ENCODE measurements at regions not wholly inside any gene's neighbourhood (a gene's known extent, or its start where the extent isn't known, plus 50 kb on each side); places are given as distances from the start of the nearest gene placed in this dataset.

DNA sequence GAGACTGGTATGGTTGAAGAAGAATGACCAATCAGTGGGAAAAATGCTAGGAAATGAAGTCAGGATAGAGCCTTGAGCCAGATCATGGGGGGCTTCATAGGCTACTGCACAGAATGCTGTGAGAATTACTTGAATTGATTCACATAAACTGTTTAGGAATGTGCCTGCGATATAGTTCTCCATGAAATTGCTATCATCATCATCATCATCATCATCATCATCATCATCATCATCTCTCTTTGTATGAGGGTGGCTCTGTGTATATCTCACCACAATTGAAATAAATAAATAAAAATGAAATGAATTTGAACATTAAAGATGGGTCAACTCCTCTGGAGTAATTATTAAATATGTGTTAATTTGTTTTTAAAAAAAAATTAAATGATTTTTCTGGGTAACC, 148.6 kb upstream of the LEF1 start:
- H3K4me1 ChIP-seq, result no peaks in the 10 kb centered on the region
- H3K36me3 ChIP-seq (ENCODE audit: low read depth, missing control alignments), result no peaks in the 10 kb centered on the region
- WGBS, 2 donors, result 81 to 88% methylated on average over 1 of the region's 1 CpG
- intact Hi-C loops (cut with DNase I; ENCODE audit: low total_unique reads), result no loop called here
- TF ChIP-seq, protein P1, sequence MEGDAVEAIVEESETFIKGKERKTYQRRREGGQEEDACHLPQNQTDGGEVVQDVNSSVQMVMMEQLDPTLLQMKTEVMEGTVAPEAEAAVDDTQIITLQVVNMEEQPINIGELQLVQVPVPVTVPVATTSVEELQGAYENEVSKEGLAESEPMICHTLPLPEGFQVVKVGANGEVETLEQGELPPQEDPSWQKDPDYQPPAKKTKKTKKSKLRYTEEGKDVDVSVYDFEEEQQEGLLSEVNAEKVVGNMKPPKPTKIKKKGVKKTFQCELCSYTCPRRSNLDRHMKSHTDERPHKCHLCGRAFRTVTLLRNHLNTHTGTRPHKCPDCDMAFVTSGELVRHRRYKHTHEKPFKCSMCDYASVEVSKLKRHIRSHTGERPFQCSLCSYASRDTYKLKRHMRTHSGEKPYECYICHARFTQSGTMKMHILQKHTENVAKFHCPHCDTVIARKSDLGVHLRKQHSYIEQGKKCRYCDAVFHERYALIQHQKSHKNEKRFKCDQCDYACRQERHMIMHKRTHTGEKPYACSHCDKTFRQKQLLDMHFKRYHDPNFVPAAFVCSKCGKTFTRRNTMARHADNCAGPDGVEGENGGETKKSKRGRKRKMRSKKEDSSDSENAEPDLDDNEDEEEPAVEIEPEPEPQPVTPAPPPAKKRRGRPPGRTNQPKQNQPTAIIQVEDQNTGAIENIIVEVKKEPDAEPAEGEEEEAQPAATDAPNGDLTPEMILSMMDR (IDR thresholded peaks at IDR 0.05), result no peak
- TF ChIP-seq POLR2A (IDR thresholded peaks at IDR 0.05), result no peak
- DNase-seq, result no peak
- H3K4me3 ChIP-seq, result no peak overlapping the region
- no peaks in the 10 kb centered on the region for H3K27me3 ChIP-seq
- H3K9me3 ChIP-seq, result no peaks in the 10 kb centered on the region
- no peak overlapping the region for H3K27ac ChIP-seq

DNA sequence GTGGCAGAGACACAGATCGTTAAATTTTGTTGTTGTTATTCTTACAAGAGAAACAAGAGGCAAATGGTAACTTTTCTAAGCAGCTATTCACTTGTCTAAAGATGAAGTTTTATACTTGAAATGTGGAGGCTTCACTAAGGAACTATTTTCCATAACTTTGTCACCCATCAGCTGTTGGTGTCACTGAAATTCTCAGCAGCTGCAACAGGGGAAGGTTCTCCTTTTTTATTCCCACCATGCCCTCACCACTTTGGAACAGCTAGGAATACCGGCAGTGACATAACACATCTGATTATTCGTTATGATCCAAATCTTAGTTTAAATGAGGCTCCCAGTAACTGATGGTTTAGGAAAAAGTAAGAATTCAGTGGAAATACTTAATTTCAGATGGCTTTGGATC, 147.0 kb upstream of the LEF1 start:
- no peak for DNase-seq
- Histone ChIP-seq H3K36me3 (ENCODE audit: low read depth, missing control alignments) (no peaks in the 10 kb centered on the region), H3K27ac (no peak overlapping the region), H3K27me3 (no peaks in the 10 kb centered on the region), H3K9me3 (no peaks in the 10 kb centered on the region), H3K4me1 (no peaks in the 10 kb centered on the region), H3K4me3 (no peak overlapping the region)
- intact Hi-C loops (cut with DNase I; ENCODE audit: low total_unique reads), result no loop called here
- TF ChIP-seq, protein P1 (IDR thresholded peaks at IDR 0.05), result no peak
- no peak for TF ChIP-seq POLR2A (IDR thresholded peaks at IDR 0.05)
- WGBS, 2 donors, result 75% methylated on average over 3 of the region's 3 CpGs

DNA sequence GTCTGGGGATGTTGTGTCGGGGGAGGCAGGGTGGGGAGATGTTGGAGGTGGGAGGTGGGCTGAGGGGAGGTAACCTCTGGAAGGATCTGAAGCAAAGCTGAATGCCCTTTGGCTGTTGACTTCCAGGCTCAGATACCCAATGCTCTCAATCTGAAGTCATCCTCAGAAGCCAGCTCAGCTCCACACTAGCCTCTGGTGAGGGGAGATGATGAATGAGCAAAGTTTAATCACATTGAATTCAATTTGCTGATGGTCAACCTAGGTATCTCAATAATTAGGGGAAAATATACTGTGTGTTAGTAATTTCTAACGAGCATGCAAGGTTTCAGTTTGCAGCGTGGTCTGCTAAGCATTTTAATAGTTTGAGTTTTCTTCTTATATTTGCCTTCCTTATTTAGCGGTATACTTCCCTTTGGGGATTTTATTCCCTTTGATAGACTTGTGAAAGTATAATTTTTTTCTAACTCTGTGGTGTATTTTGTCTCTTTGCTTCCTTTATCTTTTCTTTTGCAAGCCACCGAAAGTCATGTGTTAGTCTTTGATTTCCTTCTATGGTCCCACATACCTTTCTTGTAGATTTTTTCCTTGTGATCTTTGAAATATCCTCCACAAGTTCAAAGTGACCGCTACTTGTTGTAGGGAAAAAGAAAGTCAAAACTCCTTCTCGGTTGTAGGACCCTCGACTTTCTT, 146.3 kb upstream of the LEF1 start:
- no peak overlapping the region for H3K4me3 ChIP-seq
- DNase-seq, result no peak
- no peaks in the 10 kb centered on the region for H3K36me3 ChIP-seq (ENCODE audit: low read depth, missing control alignments)
- no peaks in the 10 kb centered on the region for H3K27me3 ChIP-seq
- H3K9me3 ChIP-seq, result no peaks in the 10 kb centered on the region
- TF ChIP-seq, protein P1 (IDR thresholded peaks at IDR 0.05), result no peak
- TF ChIP-seq POLR2A (IDR thresholded peaks at IDR 0.05), result no peak
- WGBS, 2 donors, result 74 to 77% methylated on average over 8 of the region's 8 CpGs
- intact Hi-C loops (cut with DNase I; ENCODE audit: low total_unique reads), result no loop called here
- H3K4me1 ChIP-seq, result no peaks in the 10 kb centered on the region
- H3K27ac ChIP-seq, result no peak overlapping the region

DNA sequence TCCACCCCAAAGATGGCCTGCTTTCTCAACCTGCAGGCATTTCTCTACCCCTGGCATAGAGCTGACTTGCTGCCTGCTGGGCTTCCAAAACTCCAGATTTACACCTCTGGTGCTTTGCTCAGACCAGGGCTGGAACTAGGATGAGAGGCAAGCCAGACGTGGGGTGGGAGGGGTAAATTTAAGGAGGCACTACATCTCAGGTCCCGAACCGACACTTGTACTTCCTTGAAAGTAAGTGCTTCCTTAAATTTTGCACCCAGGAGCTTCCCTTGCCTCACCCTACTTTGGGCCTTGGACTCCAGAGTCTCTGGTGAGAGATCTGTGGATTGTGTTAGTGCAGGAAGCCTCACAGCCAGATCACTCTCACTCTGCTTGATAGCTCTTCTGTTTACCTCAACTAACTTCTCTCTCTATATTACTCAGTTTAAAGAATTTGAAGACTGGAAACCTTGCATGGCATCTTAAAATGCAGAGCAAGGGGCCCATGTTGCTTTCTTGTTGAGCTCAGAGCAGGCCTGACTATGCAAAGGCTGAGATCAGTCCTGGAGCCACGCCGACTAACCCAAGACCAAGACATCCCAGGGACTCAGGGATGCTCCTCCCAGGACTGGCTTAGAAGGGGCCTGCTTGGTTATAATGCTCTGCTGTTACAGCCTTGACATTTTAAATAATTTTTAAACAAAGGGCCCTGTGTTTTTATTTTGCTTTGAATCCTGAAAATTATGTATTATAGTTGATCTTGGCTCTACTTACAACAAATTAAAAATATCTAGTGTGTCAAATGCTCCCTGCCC, 145.0 kb upstream of the LEF1 start:
- Histone ChIP-seq H3K36me3 (ENCODE audit: low read depth, missing control alignments) (no peaks in the 10 kb centered on the region), H3K4me3 (no peak overlapping the region), H3K27ac (no peak overlapping the region), H3K4me1 (no peaks in the 10 kb centered on the region), H3K9me3 (no peaks in the 10 kb centered on the region), H3K27me3 (no peaks in the 10 kb centered on the region)
- WGBS, 2 donors, result 86% methylated on average over 5 of the region's 5 CpGs
- DNase-seq, result no peak
- intact Hi-C loops (cut with DNase I; ENCODE audit: low total_unique reads), result no loop called here
- no peak for TF ChIP-seq POLR2A (IDR thresholded peaks at IDR 0.05)
- TF ChIP-seq, protein P1 (IDR thresholded peaks at IDR 0.05), result no peak

Data from testis (tissue), 2 donors.